OCI-LY7 (cell line): ENCODE measurements at regions not wholly inside any gene's neighbourhood (a gene's known extent, or its start where the extent isn't known, plus 50 kb on each side); places are given as distances from the start of the nearest gene placed in this dataset.

Source experiments
- BruUV-seq: library from RNA; stranded (reverse); fragments of 400-500 nt; replicated peaks from 2 replicates; lab custom pipeline; 2021; lab: Mats Ljungman, UMichigan
- CTCF ChIA-PET: fragments of 300-600 bp; sonication (Branson Sonifier 250); formaldehyde crosslinking; loops from one replicate; lab custom pipeline; 2022; ENCODE audit warnings: antibody characterized with exemption; ENCODE audit not compliant: unreplicated experiment; lab: Charles Lee
- POLR2A ChIA-PET: fragments of 300-600 bp; sonication (Branson Sonifier 250); formaldehyde crosslinking; loops from one replicate; lab custom pipeline; 2022; ENCODE audit warnings: antibody characterized with exemption; lab: Charles Lee
- DNase-seq: peaks from one replicate; pipeline ENCODE4 v3.0.0-alpha.2; 2015; ENCODE audit warnings: low spot score
- H2AFZ ChIP-seq: fragments of 200-600 bp; sonication (generic), shearing (Covaris generic); 2 replicates; pipeline ENCODE4 v1.6.1; 2014; ENCODE audit warnings: mild to moderate bottlenecking, antibody characterized with exemption, low read length, moderate library complexity
- H3K27ac ChIP-seq: fragments of 200-600 bp; sonication (generic); 2 replicates; pipeline ENCODE4 v1.5.1; 2014; ENCODE audit warnings: mixed run types, low read depth, mild to moderate bottlenecking, moderate library complexity, low read length, inconsistent platforms; ENCODE audit not compliant: poor library complexity, severe bottlenecking
- H3K36me3 ChIP-seq: fragments of 200-600 bp; sonication (generic); 2 replicates; pipeline ENCODE4 v1.6.1; 2014; ENCODE audit warnings: mild to moderate bottlenecking, antibody characterized with exemption, low read length, moderate library complexity, mixed read lengths; ENCODE audit not compliant: insufficient read depth
- H3K4me1 ChIP-seq: fragments of 200-600 bp; sonication (generic); 2 replicates; pipeline ENCODE4 v1.5.1; 2014; ENCODE audit warnings: mild to moderate bottlenecking, low read length; ENCODE audit not compliant: insufficient read depth, poor library complexity, severe bottlenecking
- H3K4me2 ChIP-seq: fragments of 200-600 bp; sonication (generic); 2 replicates; pipeline ENCODE4 v1.6.1; 2014; ENCODE audit warnings: mild to moderate bottlenecking, low read length
- H3K4me3 ChIP-seq: fragments of 200-600 bp; sonication (generic); 2 replicates; pipeline ENCODE4 v1.5.1; 2014; ENCODE audit warnings: mild to moderate bottlenecking, low read depth, low read length; ENCODE audit not compliant: poor library complexity, severe bottlenecking
- H3K79me2 ChIP-seq: fragments of 200-600 bp; sonication (generic); 2 replicates; pipeline ENCODE4 v1.6.1; 2016; ENCODE audit warnings: low read depth, mild to moderate bottlenecking, low read length, moderate library complexity, mixed read lengths; ENCODE audit not compliant: insufficient read depth
- H3K9me2 ChIP-seq: fragments of 200-600 bp; sonication (generic); 2 replicates; pipeline ENCODE4 v1.6.1; 2016; ENCODE audit warnings: mild to moderate bottlenecking, low read length, mixed read lengths; ENCODE audit not compliant: insufficient read depth
- H3K9me3 ChIP-seq: fragments of 200-600 bp; sonication (generic); 2 replicates; pipeline ENCODE4 v1.6.1; 2014; ENCODE audit warnings: mild to moderate bottlenecking, mixed run types, low read length, mixed read lengths
- H4K20me1 ChIP-seq: fragments of 200-600 bp; sonication (generic); 2 replicates; pipeline ENCODE4 v1.6.1; 2014; ENCODE audit warnings: mild to moderate bottlenecking, antibody characterized with exemption, low read length, moderate library complexity, mixed read lengths; ENCODE audit not compliant: insufficient read depth
- EZH2phosphoT487 ChIP-seq: fragments of 200-600 bp; sonication (generic); IDR thresholded peaks from 2 replicates; pipeline ENCODE4 v1.6.1; 2018; ENCODE audit warnings: low read depth, borderline replicate concordance, mild to moderate bottlenecking, mixed run types, antibody characterized with exemption, low read length, moderate library complexity, mixed read lengths
- intact Hi-C: fragments of 100-400 bp; cut with micrococcal nuclease; formaldehyde crosslinking; loops from one replicate; pipeline ENCODE4 v1.10.0; 2022; ENCODE audit not compliant: unreplicated experiment
- TF ChIP-seq, protein P1 (sequence below): fragments of 200-600 bp; sonication (generic); conservative IDR thresholded peaks from 2 replicates; pipeline ENCODE4 v1.5.1; 2014; ENCODE audit warnings: mild to moderate bottlenecking, antibody characterized with exemption, low read length, moderate library complexity, mixed read lengths

DNA sequence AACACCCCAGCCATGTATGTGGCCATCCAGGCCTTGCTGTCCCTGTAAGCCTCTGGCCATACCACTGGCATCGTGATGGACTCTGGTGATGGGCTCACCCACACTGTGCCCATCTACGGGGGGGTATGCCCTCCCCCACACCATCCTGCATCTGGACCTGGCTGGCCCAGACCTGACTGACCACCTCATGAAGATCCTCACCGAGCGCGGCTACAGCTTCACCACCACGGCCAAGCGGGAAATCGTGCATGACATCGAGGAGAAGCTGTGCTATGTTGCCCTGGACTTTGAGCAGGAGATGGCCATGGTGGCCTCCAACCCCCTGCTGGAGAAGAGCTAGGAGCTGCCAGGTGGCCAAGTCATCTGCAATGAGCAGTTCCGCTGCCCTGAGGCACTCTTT, 80.4 kb upstream of the ZCCHC2 start:
- DNase-seq: no peak

DNA sequence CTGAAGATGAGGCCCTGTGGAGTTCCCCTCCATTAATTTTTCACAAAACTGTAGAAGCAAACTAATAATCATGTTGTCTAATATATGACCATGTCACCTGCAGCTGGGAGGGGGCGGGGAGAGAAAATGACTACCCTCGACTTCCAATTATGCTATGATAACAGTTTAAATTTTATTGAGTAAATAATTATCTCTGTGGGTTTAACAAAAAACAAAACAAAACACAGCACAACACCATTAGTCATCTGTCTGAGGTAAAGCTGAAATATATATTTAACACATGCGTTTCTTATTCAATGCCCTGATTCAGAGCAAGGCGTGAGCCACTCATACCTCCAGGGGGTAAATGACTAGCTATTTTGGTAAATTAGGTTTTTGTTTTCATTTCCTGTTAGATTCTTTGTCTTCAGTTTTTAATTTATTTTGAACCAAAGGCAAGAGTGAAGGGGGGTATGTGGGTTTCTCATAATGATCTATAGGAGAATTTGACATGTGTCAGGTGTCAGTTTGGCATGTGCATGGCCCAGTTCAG, 77.4 kb upstream of the ZCCHC2 start:
- DNase-seq: no peak
- Histone ChIP-seq H3K4me2 (no peak overlapping the region), H3K36me3 (no peaks in the 10 kb centered on the region), H3K9me2 (no peaks in the 10 kb centered on the region), H4K20me1 (no peaks in the 10 kb centered on the region), H3K79me2 (no peaks in the 10 kb centered on the region), H3K4me3 (no peak overlapping the region), H3K4me1 (no peaks in the 10 kb centered on the region), H2AFZ (no peak overlapping the region), H3K27ac (no peak overlapping the region), H3K9me3 (no peaks in the 10 kb centered on the region)
- ChIA-PET CTCF (interaction anchor here (1.0 kb wide), 1 partner anchor 24 kb away, joined by 3 read pairs; no protein-coding TSS in a partner anchor), POLR2A (no interaction called here)
- TF ChIP-seq, protein P1, sequence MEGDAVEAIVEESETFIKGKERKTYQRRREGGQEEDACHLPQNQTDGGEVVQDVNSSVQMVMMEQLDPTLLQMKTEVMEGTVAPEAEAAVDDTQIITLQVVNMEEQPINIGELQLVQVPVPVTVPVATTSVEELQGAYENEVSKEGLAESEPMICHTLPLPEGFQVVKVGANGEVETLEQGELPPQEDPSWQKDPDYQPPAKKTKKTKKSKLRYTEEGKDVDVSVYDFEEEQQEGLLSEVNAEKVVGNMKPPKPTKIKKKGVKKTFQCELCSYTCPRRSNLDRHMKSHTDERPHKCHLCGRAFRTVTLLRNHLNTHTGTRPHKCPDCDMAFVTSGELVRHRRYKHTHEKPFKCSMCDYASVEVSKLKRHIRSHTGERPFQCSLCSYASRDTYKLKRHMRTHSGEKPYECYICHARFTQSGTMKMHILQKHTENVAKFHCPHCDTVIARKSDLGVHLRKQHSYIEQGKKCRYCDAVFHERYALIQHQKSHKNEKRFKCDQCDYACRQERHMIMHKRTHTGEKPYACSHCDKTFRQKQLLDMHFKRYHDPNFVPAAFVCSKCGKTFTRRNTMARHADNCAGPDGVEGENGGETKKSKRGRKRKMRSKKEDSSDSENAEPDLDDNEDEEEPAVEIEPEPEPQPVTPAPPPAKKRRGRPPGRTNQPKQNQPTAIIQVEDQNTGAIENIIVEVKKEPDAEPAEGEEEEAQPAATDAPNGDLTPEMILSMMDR: no peak
- no peak for TF ChIP-seq EZH2phosphoT487
- intact Hi-C loops: no loop called here
- no TSS peak for BruUV-seq

More for the DNA sequence above, 80.4 kb upstream of the ZCCHC2 start:
- Histone ChIP-seq H3K79me2 (no peaks in the 10 kb centered on the region), H3K9me3 (no peaks in the 10 kb centered on the region), H3K36me3 (no peaks in the 10 kb centered on the region), H3K4me2 (no peak overlapping the region), H3K4me3 (no peak overlapping the region), H4K20me1 (no peaks in the 10 kb centered on the region), H3K27ac (no peak overlapping the region), H2AFZ (no peak overlapping the region), H3K9me2 (no peaks in the 10 kb centered on the region), H3K4me1 (no peaks in the 10 kb centered on the region)
- ChIA-PET POLR2A (no interaction called here), CTCF (no interaction called here)
- TF ChIP-seq, protein P1: no peak
- no peak for TF ChIP-seq EZH2phosphoT487
- intact Hi-C loops: no loop called here
- no TSS peak for BruUV-seq

DNA sequence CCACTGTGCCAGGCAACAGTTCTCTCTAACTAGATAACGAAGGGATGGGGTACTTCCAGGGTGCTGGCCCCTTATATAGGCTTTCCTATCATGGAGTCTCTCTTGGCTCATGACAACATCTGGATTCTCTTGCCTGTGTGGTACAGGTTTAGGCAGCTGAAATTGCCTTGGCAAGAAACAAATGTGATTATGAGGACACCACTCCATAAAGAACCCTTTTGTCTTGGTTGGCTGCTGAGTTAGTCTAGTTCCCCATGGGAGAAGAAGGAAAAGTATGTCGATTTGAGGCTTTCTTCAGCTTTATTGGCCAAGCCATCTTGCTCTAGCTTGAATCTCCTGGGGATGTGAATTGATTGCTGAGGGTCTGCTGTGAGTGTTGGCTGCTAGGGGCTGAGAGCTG, 76.3 kb upstream of the ZCCHC2 start:
- intact Hi-C loops: no loop called here
- DNase-seq: no peak
- H3K4me1 ChIP-seq: no peaks in the 10 kb centered on the region
- H2AFZ ChIP-seq: no peak overlapping the region
- no TSS peak for BruUV-seq
- no peak overlapping the region for H3K4me3 ChIP-seq
- H3K4me2 ChIP-seq: no peak overlapping the region
- H3K9me3 ChIP-seq: no peaks in the 10 kb centered on the region
- TF ChIP-seq, protein P1: no peak
- TF ChIP-seq EZH2phosphoT487: no peak
- no peaks in the 10 kb centered on the region for H3K79me2 ChIP-seq
- ChIA-PET CTCF (interaction anchor here (1.0 kb wide), 1 partner anchor 25 kb away, joined by 3 read pairs; no protein-coding TSS in a partner anchor), POLR2A (interaction anchor here (0.6 kb wide), 1 partner anchor 17 kb away, joined by 3 read pairs; no protein-coding TSS in a partner anchor)
- H3K27ac ChIP-seq: no peak overlapping the region
- no peaks in the 10 kb centered on the region for H3K9me2 ChIP-seq
- H3K36me3 ChIP-seq: no peaks in the 10 kb centered on the region
- no peaks in the 10 kb centered on the region for H4K20me1 ChIP-seq
